ENCODE measurements at regions not wholly inside any gene's neighbourhood (a gene's known extent, or its start where the extent isn't known, plus 50 kb on each side); places are given as distances from the start of the nearest gene placed in this dataset.
A peak's percentile ranks its signal among the peaks of the same experiment; 100 is the strongest.

DNA sequence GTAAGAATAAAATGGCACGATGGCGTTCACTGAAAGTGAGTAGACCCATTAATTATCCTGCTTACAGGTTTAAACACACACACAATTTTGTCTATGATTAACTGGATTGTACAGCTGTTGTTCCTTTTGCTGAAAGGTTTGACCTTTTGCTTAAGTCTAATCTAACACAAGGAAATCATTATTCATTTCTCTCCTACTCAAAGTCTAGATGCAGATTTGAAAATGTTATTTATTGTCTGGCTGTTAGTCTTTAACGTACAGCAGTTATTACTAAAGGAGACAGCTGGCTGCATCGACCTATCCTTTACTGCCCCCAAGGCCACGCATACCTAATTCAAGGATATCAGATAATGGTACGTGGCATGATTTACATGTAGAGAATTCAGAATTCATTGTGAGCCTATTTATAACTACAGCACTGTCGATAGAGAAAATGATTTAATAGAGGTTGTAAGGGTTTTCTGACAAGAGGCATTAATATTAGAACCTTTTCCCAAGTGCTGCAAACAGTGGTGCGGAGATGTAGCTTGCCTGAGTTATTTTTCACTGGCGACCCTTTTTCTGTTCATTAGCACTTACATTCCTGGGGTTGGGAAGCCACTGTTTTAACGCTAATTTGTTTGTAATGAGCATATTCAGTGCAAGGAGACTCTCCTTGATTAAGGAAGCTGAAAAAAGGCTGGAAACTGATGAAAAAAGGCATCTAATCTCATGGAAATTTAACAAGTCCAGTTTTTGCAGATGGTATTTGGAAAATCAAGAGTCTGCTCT lies 368.4 kb upstream of the GRAMD2B start:
- no peak for ATAC-seq (ENCODE audit: insufficient read depth, low FRiP score)
- TF ChIP-seq CTCF (IDR thresholded peaks at IDR 0.05; ENCODE audit: control extremely low read depth, extremely low read depth): no peak
- WGBS, 2 donors: 60 to 68% methylated on average over 10 of the region's 10 CpGs

DNA sequence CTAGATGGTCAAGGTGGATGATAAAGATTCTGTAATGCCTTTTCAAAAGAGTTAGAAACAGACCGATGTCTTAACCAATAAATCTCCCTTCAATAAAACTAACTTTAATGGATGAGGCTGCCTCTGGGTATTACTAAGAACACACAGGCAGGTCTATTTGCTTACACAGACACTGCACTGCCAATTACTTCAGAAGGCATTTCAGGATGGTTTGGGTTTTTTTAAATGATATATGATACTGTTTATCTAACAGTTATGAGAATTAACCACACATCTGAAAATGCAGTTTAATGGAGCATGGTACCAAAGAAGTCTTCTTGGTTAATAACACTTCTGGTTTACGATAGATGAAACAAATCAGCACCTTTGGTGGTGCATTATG lies 367.9 kb upstream of the GRAMD2B start:
- H3K36me3 ChIP-seq (ENCODE audit: control insufficient read depth in 4 of 4, insufficient read depth in 4 of 4, low read length in 4 of 4): no peaks in the 10 kb centered on the region
- DNase-seq (no peak), ATAC-seq (ENCODE audit: insufficient read depth, low FRiP score) (no peak)
- H3K4me3 ChIP-seq: no peak overlapping the region
- H3K4me1 ChIP-seq (ENCODE audit: control insufficient read depth in 5 of 5, insufficient read depth in 5 of 5, low read length in 5 of 5): peaks cover 0 to 8% (median 0%) of the 10 kb centered on the region in 5 donors
- no peaks in the 10 kb centered on the region for H3K9me3 ChIP-seq (ENCODE audit: control insufficient read depth in 4 of 4, insufficient read depth in 3 of 4, low read length in 3 of 4)
- 80 to 87% methylated on average over 2 of the region's 2 CpGs for WGBS, 2 donors
- no peak for TF ChIP-seq CTCF (IDR thresholded peaks at IDR 0.05; ENCODE audit: control extremely low read depth, extremely low read depth)
- H3K27ac ChIP-seq (ENCODE audit: low read depth in 1 of 2, low read length in 1 of 2): peak overlapping the region in 1 of 2 donors; percentile 33
- H3K27me3 ChIP-seq (ENCODE audit: control insufficient read depth in 3 of 3, insufficient read depth in 3 of 3, low read length in 2 of 3): no peaks in the 10 kb centered on the region
- H3K9ac ChIP-seq (ENCODE audit: insufficient read depth in 1 of 2, low read length in 2 of 2): no peak overlapping the region

More for the DNA sequence above, 368.4 kb upstream of the GRAMD2B start:
- no peaks in the 10 kb centered on the region for H3K9me3 ChIP-seq (ENCODE audit: control insufficient read depth in 4 of 4, insufficient read depth in 3 of 4, low read length in 3 of 4)
- peak overlapping the region in 1 of 2 donors; percentile 33 for H3K27ac ChIP-seq (ENCODE audit: low read depth in 1 of 2, low read length in 1 of 2)
- DNase-seq: no peak
- H3K27me3 ChIP-seq (ENCODE audit: control insufficient read depth in 3 of 3, insufficient read depth in 3 of 3, low read length in 2 of 3): no peaks in the 10 kb centered on the region
- no peak overlapping the region for H3K9ac ChIP-seq (ENCODE audit: insufficient read depth in 1 of 2, low read length in 2 of 2)
- peaks cover 0 to 8% (median 0%) of the 10 kb centered on the region in 5 donors for H3K4me1 ChIP-seq (ENCODE audit: control insufficient read depth in 5 of 5, insufficient read depth in 5 of 5, low read length in 5 of 5)
- H3K36me3 ChIP-seq (ENCODE audit: control insufficient read depth in 4 of 4, insufficient read depth in 4 of 4, low read length in 4 of 4): no peaks in the 10 kb centered on the region
- no peak overlapping the region for H3K4me3 ChIP-seq

- H3K27me3 ChIP-seq (ENCODE audit: control insufficient read depth in 3 of 3, insufficient read depth in 3 of 3, low read length in 2 of 3): no peaks in the 10 kb centered on the region
- TF ChIP-seq CTCF (IDR thresholded peaks at IDR 0.05; ENCODE audit: control extremely low read depth, extremely low read depth): no peak
- H3K27ac ChIP-seq (ENCODE audit: low read depth in 1 of 2, low read length in 1 of 2): no peak overlapping the region
- WGBS, 2 donors: 70 to 74% methylated on average over 1 of the region's 1 CpG
- DNase-seq: no peak
- no peak for ATAC-seq (ENCODE audit: insufficient read depth, low FRiP score)
- H3K9ac ChIP-seq (ENCODE audit: insufficient read depth in 1 of 2, low read length in 2 of 2): no peak overlapping the region
- H3K9me3 ChIP-seq (ENCODE audit: control insufficient read depth in 4 of 4, insufficient read depth in 3 of 4, low read length in 3 of 4): no peaks in the 10 kb centered on the region
- no peak overlapping the region for H3K4me3 ChIP-seq
- H3K36me3 ChIP-seq (ENCODE audit: control insufficient read depth in 4 of 4, insufficient read depth in 4 of 4, low read length in 4 of 4): no peaks in the 10 kb centered on the region
- H3K4me1 ChIP-seq (ENCODE audit: control insufficient read depth in 5 of 5, insufficient read depth in 5 of 5, low read length in 5 of 5): peaks cover 0 to 8% (median 0%) of the 10 kb centered on the region in 5 donors
Observed at GRCh38 chr5:126056352-126056751, 366.9 kb upstream of the GRAMD2B start.

Measured in lung (tissue), 11 donors.